Urothelium cell line (cell line): ENCODE measurements at regions not wholly inside any gene's neighbourhood (a gene's known extent, or its start where the extent isn't known, plus 50 kb on each side); places are given as distances from the start of the nearest gene placed in this dataset.

Source experiments
- DNase-seq: peaks from one replicate; pipeline ENCODE4 v3.0.0; 2011; ENCODE audit warnings: low spot score, mixed read lengths
- FAIRE-seq: peaks from 2 replicates; lab custom pipeline; 2011; peaks lifted over from hg19 to GRCh38; lab: Jason Lieb, UNC

DNA sequence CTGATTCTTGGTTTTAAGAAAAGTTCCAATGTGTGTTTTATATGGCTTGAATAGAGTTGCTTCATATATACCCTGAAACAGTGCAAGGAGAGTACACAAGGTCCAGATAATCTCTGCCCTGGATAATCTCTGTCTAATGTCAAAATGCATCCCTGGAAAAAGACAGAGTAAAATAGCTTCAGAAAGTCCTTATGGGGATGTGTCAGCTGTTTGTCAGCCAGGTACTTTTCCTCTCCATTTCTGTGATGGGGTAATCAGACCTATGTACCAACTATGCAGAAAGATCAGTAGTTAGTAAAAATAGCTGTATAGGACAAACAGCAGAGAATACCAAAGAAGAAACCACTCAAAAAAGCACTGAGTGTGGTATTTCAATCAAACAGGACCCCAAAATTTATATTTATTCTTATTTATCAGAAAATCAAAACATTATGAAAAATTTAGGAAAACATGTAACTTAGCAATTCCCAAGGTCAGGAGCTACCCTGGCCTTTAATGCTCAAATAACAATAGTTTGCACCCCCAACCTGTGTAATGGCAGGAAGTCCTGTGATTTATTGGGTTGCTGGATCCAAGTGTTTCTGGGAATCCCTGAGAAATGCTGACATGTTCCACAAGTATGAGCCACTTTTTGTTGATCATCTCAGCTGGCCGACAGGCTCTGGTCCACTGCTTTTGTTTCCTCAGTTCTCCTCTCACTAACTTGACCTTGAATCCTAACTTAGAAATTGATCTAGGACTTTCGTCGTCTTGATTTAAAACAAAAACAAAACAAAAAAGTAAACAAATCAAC is 69.6 kb downstream of the MDH1 start:
- FAIRE-seq, result no peak

DNA sequence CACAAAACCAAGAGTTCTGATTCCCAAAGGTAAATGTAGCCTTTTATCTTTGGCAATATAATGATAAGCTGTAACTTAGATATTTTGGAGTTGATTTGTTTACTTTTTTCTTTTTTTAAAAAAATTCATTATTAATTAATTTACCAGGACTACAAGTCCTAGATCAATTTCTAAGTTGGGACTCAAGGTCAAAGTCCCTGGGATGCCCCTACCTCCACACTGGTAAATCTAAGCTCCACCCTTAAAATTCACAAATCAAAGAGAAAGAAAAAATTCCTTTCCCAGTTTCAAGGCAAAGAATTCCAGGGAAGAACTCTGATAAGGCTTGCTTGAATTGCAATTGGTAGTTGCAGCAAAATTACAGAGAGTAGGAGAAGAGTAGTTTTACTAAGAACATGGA is 71.3 kb downstream of the MDH1 start:
- FAIRE-seq, result no peak
- DNase-seq, result no peak

More for the DNA sequence above, 69.6 kb downstream of the MDH1 start:
- DNase-seq, result no peak

- FAIRE-seq (no peak), DNase-seq (no peak)
Measured at GRCh38 chr2:63661076-63661475, 72.3 kb downstream of the MDH1 start.

- no peak for FAIRE-seq
- DNase-seq, result no peak
Measured at GRCh38 chr2:63662028-63662804, 73.5 kb downstream of the MDH1 start.

GRCh38 chr2:63663013-63663864 is 74.5 kb downstream of the MDH1 start:
- no peak for FAIRE-seq

GRCh38 chr2:63665091-63665490 is 76.3 kb downstream of the MDH1 start:
- DNase-seq (no peak), FAIRE-seq (no peak)

More at GRCh38 chr2:63663013-63663864, 74.5 kb downstream of the MDH1 start:
- no peak for DNase-seq

DNA sequence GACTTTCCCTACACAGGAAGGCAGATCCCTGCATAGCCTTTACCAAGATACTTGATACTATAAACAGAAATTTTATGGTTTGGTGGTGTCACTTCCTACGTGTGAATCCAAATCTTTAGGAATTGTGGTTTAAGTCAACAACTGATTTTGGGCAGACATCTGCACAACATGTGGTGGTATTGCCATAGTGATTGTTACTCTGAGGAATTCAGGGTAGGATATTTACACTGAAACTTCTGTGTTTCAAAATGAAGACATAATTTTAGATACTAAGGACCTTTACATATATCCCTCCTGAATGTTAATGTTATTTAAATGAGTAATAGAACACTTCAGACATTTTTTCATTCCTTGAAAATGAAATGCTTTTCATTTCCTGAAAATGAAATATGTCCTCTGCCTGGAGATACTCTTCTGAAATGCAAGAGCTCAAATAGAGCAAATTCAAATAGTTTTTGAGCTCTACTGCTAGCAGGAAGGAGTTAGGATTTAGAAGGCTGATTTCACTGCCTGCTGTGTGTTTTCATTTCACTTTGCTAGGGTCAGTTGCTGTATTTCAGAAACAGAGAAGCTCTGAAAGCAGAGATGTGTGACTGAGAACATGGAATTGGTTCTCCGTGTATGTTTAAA is 77.2 kb downstream of the MDH1 start:
- DNase-seq, result no peak
- FAIRE-seq, result no peak

DNA sequence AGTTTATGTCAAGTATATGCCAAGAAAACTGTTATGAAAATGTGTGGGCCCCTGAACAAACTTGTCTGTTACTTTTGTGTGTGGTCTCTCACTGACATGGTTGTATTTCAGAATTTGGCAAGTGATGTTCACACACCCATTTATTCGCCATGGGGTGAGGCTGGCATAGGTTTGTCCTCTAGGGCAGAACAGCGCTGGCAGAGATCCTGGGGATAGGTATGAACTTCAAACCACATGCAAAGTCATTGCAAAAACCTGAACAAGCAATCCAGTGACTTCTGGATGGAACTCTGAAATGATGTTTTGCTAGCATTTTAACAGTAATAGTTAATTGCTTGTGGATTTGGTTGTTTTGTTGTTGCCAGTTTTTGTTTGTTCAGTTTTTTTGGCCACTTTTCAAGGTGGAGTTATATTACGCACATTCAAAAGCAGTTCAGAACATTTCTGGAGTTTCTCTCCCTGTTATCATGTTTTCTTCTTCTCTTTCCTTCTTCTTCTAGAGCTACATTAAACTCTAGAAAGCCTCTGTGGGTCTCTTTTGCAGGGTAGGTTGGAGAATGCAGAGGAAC is 78.5 kb downstream of the MDH1 start:
- no peak for FAIRE-seq
- DNase-seq, result no peak

GRCh38 chr2:63668000-63668399 is 79.2 kb downstream of the MDH1 start:
- no peak for DNase-seq
- no peak for FAIRE-seq

- DNase-seq (no peak), FAIRE-seq (no peak)
Measured at GRCh38 chr2:63668466-63668865, 79.7 kb downstream of the MDH1 start.

- no peak for DNase-seq
- FAIRE-seq, result no peak
Measured at GRCh38 chr2:63669596-63669995, 80.8 kb downstream of the MDH1 start.

DNA sequence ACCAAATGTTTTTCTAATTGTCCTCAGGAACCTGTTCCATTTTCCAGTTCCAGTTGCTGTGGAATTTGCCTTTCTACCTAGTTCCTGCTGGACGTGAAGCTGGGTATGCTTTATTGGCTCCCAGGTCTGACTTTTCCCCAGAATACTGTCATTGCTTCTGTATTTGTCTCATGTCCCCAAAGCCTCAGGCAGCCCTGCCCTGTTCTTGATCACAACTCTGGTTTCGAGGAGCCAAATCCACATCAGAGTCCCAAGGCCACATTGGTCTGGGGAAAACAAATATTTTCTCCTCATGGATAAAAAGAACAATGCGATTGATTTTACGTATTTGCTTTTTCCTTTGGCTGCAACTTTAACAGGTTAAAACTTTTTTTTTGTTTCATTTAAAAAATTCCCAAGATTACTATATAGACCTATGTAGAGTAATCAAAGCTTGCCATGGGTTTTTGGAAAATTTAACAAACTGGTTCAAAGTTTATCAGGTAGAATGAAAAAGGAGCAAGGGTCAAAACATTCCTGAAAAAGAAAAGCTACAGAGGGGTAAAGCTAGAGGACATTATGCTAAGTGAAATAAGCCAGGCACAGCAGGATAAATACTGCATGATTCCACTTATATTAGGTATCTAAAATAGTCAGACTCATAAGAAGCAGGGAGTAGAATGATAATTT is 85.2 kb downstream of the MDH1 start:
- no peak for DNase-seq
- FAIRE-seq, result no peak

- no peak for FAIRE-seq
- no peak for DNase-seq
Measured at GRCh38 chr2:63675026-63675425, 86.3 kb downstream of the MDH1 start.

GRCh38 chr2:63676135-63676534 is 87.4 kb downstream of the MDH1 start:
- DNase-seq, result no peak
- no peak for FAIRE-seq

DNA sequence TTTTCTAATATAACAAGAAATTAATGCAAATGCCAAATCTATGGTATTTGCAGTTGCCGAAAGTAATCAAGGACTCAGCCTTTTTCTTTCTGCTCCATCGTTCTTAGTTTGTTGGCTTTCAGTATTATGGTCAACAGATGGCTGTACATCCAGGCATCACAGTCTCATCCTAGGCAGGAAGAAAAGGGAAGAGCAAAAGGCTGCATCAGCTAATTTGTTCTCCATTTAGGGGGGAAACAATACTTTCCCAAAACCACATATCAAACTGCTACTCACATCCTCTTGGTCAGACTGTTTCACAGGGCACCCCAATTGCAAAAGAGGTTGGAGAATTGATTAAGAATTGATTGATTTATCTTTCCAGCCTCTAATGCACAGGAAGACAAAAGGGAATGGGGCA is 89.3 kb downstream of the MDH1 start:
- FAIRE-seq, result no peak

DNA sequence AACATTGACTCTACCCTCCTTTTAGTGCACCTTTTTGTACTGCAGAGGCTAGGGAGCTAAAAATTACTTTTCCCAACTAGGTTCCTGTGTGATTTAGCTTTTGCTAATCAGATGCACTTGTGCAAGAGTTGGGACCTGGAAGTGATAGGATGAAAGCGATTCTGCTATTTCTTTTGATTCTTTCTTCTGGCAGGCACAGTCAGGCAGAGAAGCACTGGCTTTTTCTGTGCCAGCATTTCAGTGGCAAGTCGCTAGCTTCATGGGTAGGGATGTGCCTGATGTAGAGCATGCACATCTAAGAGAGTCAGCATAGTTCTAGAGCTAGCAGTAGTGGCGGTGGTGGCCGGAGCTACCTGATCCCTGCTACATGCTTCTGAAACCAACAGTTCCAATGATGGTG is 89.8 kb downstream of the MDH1 start:
- FAIRE-seq (no peak), DNase-seq (no peak)

More for the DNA sequence above, 89.3 kb downstream of the MDH1 start:
- DNase-seq, result no peak

DNA sequence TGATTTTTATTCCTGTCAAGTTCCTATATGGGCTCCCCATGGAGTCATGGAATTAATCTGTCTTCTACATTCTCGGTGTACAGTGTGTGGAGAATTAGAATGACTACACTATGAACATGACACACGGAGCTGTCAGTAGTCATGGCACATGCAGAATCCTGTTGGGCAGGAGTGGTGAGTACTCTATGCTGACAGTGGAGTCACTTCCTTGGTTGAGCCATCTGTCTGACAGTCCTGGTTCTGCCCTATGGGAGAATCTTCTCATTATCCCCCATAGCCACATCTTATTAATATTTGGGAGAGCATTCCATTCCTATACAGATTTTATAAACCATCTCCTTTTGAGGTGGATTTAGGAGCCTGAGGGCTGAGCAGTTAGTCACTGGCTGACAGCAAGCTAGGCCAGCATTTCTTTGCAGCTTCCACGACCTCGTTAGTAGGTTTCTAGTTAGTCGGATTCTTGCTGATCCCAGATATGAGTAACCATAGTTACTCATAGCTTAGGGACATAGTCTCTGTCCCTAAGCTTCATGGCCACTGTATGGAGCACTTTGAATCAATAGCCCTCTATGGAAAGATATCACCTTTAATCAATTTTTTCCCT is 90.6 kb downstream of the MDH1 start:
- DNase-seq (no peak), FAIRE-seq (no peak)

- FAIRE-seq, result no peak
- DNase-seq, result no peak
Measured at GRCh38 chr2:63680455-63680854, 91.7 kb downstream of the MDH1 start.

GRCh38 chr2:63681896-63682295 is 93.1 kb downstream of the MDH1 start:
- DNase-seq (no peak), FAIRE-seq (no peak)
